Caco-2 (cell line): ENCODE measurements at regions not wholly inside any gene's neighbourhood (a gene's known extent, or its start where the extent isn't known, plus 50 kb on each side); places are given as distances from the start of the nearest gene placed in this dataset.

Source experiments
- BruUV-seq: library from RNA; stranded (reverse); fragments of 400-500 nt; replicated peaks from 2 replicates; lab custom pipeline; 2021; lab: Mats Ljungman, UMichigan
- CTCF ChIA-PET: fragments of 300-600 bp; sonication (Branson Sonifier 250); formaldehyde crosslinking; loops from one replicate; lab custom pipeline; 2022; ENCODE audit warnings: antibody characterized with exemption; lab: Charles Lee
- POLR2A ChIA-PET: fragments of 300-600 bp; sonication (Branson Sonifier 250); formaldehyde crosslinking; loops from one replicate; lab custom pipeline; 2022; ENCODE audit warnings: antibody characterized with exemption; lab: Charles Lee
- DNase-seq, 2 experiments: peaks; one replicate each; pipeline versions ENCODE4 v3.0.0 to v3.0.0-alpha.2; 2020 to 2022
- H3K27me3 ChIP-seq: replicated peaks from 2 replicates; pipeline ENCODE4 v1.6.0; 2011; ENCODE audit warnings: low read length; ENCODE audit not compliant: control insufficient read depth, insufficient read depth
- H3K36me3 ChIP-seq: 2 replicates; pipeline ENCODE4 v1.5.1; 2011; ENCODE audit warnings: low read length; ENCODE audit not compliant: control insufficient read depth, insufficient read depth
- H3K4me1 ChIP-seq: fragments of 250-450 bp; sonication (Bioruptor Pico); 2 replicates; pipeline ENCODE4 v1.5.1; 2020; ENCODE audit warnings: mild to moderate bottlenecking
- H3K4me3 ChIP-seq: 2 replicates; pipeline ENCODE4 v1.5.1; 2011; ENCODE audit warnings: low read depth, mild to moderate bottlenecking, control low read depth, low read length
- H3K9me3 ChIP-seq: fragments of 250-450 bp; sonication (Bioruptor Pico); 2 replicates; pipeline ENCODE4 v1.5.1; 2020; ENCODE audit warnings: mild to moderate bottlenecking, moderate library complexity
- H3K27ac Mint-ChIP-seq: one replicate; pipeline ENCODE4 v1.8.0; 2022; ENCODE audit warnings: mixed read lengths; ENCODE audit not compliant: unreplicated experiment
- H3K27me3 Mint-ChIP-seq: one replicate; pipeline ENCODE4 v1.8.0; 2022; ENCODE audit warnings: mixed read lengths; ENCODE audit not compliant: insufficient read depth, unreplicated experiment
- H3K36me3 Mint-ChIP-seq: one replicate; pipeline ENCODE4 v1.8.0; 2022; ENCODE audit warnings: mild to moderate bottlenecking, mixed read lengths; ENCODE audit not compliant: insufficient read depth, unreplicated experiment
- H3K4me1 Mint-ChIP-seq: one replicate; pipeline ENCODE4 v1.8.0; 2022; ENCODE audit warnings: low read depth, mixed read lengths; ENCODE audit not compliant: unreplicated experiment
- H3K4me3 Mint-ChIP-seq: one replicate; pipeline ENCODE4 v1.8.0; 2022; ENCODE audit warnings: mild to moderate bottlenecking, moderate library complexity, mixed read lengths; ENCODE audit not compliant: unreplicated experiment
- H3K9me3 Mint-ChIP-seq: one replicate; pipeline ENCODE4 v1.8.0; 2022; ENCODE audit warnings: mixed read lengths; ENCODE audit not compliant: unreplicated experiment
- intact Hi-C: fragments of 100-400 bp; cut with micrococcal nuclease; formaldehyde crosslinking; loops from one replicate; pipeline ENCODE4 v1.10.0; 2022; ENCODE audit not compliant: unreplicated experiment
- TF ChIP-seq, protein P1 (sequence below), 2 experiments: fragments of 200-600 bp in 1 of 2; IDR thresholded peaks; 1 replicate in 1 of 2; 2 replicates in 1 of 2; pipeline versions ENCODE4 v1.5.1 to v1.8.0; 2011 to 2022; ENCODE audit warnings: antibody characterized with exemption in 1 of 2, control low read depth in 1 of 2, inconsistent platforms in 1 of 2, low read depth in 1 of 2, low read length in 1 of 2, mild to moderate bottlenecking in 1 of 2, moderate library complexity in 1 of 2; ENCODE audit not compliant: insufficient read depth in 1 of 2, severe bottlenecking in 1 of 2, unreplicated experiment in 1 of 2

DNA sequence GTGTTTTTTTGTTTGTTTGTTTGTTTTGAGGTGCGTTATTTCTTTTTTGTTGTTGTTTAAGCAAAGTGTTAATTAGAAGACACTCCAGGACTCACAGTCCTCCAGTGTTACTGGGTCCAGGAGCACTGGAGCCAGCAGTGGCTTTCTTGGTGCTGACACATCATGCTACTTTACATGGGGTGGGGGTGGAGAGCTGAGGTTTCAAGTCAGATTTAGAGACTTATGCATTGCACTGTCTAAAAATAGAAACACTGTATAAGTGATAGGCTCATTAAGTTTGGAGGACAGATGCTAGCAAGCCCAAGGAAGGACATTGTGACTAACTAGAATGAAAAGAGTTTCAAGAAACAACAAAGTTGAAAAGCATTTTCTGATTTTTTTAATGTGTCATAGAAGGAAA lies 2209.2 kb downstream of the MAT2B start:
- no TSS peak for BruUV-seq

DNA sequence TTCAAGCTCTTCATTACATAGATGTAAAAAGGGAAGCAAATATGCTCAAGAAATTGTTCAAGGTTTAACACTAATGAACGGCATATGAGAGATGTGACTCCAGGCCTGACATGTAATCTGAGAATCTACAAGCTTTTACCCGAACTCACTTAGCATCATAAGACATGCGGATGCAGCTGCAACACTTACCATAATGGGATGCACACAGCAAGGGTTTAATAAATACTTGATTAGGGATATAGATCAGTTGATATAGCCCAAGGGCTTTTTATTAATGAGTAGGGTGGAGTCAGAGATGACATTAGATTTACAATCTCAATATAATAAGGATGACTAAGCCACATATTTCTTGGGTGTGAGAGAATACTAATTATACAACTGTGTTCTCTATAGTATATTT lies 2215.5 kb downstream of the MAT2B start:
- BruUV-seq, result no TSS peak
- DNase-seq, result no peak
- Mint-ChIP-seq H3K4me1 (no peaks in the 10 kb centered on the region), H3K36me3 (no peaks in the 10 kb centered on the region), H3K4me3 (no peak overlapping the region), H3K27ac (no peak overlapping the region), H3K27me3 (no peaks in the 10 kb centered on the region), H3K9me3 (no peaks in the 10 kb centered on the region)
- ChIA-PET POLR2A (no interaction called here), CTCF (no interaction called here)
- Histone ChIP-seq H3K36me3 (no peaks in the 10 kb centered on the region), H3K27me3 (no peaks in the 10 kb centered on the region), H3K4me1 (no peaks in the 10 kb centered on the region), H3K9me3 (no peaks in the 10 kb centered on the region), H3K4me3 (no peak overlapping the region)
- intact Hi-C loops, result no loop called here
- TF ChIP-seq, protein P1, sequence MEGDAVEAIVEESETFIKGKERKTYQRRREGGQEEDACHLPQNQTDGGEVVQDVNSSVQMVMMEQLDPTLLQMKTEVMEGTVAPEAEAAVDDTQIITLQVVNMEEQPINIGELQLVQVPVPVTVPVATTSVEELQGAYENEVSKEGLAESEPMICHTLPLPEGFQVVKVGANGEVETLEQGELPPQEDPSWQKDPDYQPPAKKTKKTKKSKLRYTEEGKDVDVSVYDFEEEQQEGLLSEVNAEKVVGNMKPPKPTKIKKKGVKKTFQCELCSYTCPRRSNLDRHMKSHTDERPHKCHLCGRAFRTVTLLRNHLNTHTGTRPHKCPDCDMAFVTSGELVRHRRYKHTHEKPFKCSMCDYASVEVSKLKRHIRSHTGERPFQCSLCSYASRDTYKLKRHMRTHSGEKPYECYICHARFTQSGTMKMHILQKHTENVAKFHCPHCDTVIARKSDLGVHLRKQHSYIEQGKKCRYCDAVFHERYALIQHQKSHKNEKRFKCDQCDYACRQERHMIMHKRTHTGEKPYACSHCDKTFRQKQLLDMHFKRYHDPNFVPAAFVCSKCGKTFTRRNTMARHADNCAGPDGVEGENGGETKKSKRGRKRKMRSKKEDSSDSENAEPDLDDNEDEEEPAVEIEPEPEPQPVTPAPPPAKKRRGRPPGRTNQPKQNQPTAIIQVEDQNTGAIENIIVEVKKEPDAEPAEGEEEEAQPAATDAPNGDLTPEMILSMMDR (IDR thresholded peaks at IDR 0.05; ENCODE audit: insufficient read depth in 1 of 2, low read depth in 1 of 2, low read length in 1 of 2, severe bottlenecking in 1 of 2, unreplicated experiment in 1 of 2), result no peak

More for the DNA sequence above, 2209.2 kb downstream of the MAT2B start:
- H3K9me3 Mint-ChIP-seq, result no peaks in the 10 kb centered on the region
- H3K27me3 Mint-ChIP-seq, result no peaks in the 10 kb centered on the region
- DNase-seq, result no peak
- Histone ChIP-seq H3K36me3 (no peaks in the 10 kb centered on the region), H3K4me3 (no peak overlapping the region), H3K9me3 (no peaks in the 10 kb centered on the region), H3K27me3 (no peaks in the 10 kb centered on the region), H3K4me1 (no peaks in the 10 kb centered on the region)
- ChIA-PET POLR2A (no interaction called here), CTCF (no interaction called here)
- H3K4me3 Mint-ChIP-seq, result no peak overlapping the region
- H3K36me3 Mint-ChIP-seq, result no peaks in the 10 kb centered on the region
- no peaks in the 10 kb centered on the region for H3K4me1 Mint-ChIP-seq
- intact Hi-C loops, result no loop called here
- no peak overlapping the region for H3K27ac Mint-ChIP-seq
- TF ChIP-seq, protein P1 (IDR thresholded peaks at IDR 0.05; ENCODE audit: insufficient read depth in 1 of 2, low read depth in 1 of 2, low read length in 1 of 2, severe bottlenecking in 1 of 2, unreplicated experiment in 1 of 2), result no peak

DNA sequence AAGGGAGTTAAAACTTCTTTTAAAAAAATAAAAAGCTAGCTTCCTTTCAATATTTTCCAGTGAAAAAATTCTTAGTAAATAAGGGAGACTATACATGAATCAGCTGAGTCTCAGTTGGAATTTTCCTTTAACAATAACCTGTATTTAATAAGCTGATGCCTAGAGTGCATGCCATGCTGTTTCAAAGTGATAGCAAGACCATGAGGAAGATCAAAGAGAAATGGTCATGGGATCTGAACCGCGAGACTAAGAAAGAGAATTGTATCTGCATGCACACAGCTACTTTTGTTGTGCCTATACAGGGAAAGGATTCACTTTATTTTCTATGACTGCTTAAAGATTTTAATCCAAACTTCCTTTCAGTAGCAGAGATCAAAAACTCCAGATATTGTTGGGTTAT lies 2217.0 kb downstream of the MAT2B start:
- H3K36me3 ChIP-seq, result no peaks in the 10 kb centered on the region
- no peaks in the 10 kb centered on the region for H3K27me3 ChIP-seq
- CTCF ChIA-PET, result no interaction called here
- H3K36me3 Mint-ChIP-seq, result no peaks in the 10 kb centered on the region
- POLR2A ChIA-PET, result no interaction called here
- H3K9me3 Mint-ChIP-seq, result no peaks in the 10 kb centered on the region
- BruUV-seq, result no TSS peak
- no peaks in the 10 kb centered on the region for H3K9me3 ChIP-seq
- H3K4me3 Mint-ChIP-seq, result no peak overlapping the region
- intact Hi-C loops, result no loop called here
- H3K4me1 ChIP-seq, result no peaks in the 10 kb centered on the region
- no peaks in the 10 kb centered on the region for H3K27me3 Mint-ChIP-seq
- H3K4me3 ChIP-seq, result no peak overlapping the region
- no peaks in the 10 kb centered on the region for H3K4me1 Mint-ChIP-seq
- no peak for DNase-seq
- TF ChIP-seq, protein P1 (IDR thresholded peaks at IDR 0.05; ENCODE audit: insufficient read depth in 1 of 2, low read depth in 1 of 2, low read length in 1 of 2, severe bottlenecking in 1 of 2, unreplicated experiment in 1 of 2), result no peak
- H3K27ac Mint-ChIP-seq, result no peak overlapping the region
